ENCODE measurements at regions not wholly inside any gene's neighbourhood (a gene's known extent, or its start where the extent isn't known, plus 50 kb on each side); places are given as distances from the start of the nearest gene placed in this dataset.

GRCh38 chr10:42933448-42934340 is 143.2 kb upstream of the RET start:
- DNase-seq = peak; percentile 49

- no peak for DNase-seq
Observed at GRCh38 chr10:42934351-42934811, 142.5 kb upstream of the RET start.

GRCh38 chr10:42934842-42935241 is 142.0 kb upstream of the RET start:
- DNase-seq = no peak

- DNase-seq = no peak
Observed at GRCh38 chr10:42935466-42935865, 141.4 kb upstream of the RET start.

GRCh38 chr10:42936580-42936979 is 140.3 kb upstream of the RET start:
- no peak for DNase-seq

- DNase-seq = no peak
Observed at GRCh38 chr10:42937048-42937447, 139.8 kb upstream of the RET start.

GRCh38 chr10:42937649-42938180 is 139.2 kb upstream of the RET start:
- DNase-seq = no peak

- no peak for DNase-seq
Observed at GRCh38 chr10:42938351-42938750, 138.5 kb upstream of the RET start.

DNA sequence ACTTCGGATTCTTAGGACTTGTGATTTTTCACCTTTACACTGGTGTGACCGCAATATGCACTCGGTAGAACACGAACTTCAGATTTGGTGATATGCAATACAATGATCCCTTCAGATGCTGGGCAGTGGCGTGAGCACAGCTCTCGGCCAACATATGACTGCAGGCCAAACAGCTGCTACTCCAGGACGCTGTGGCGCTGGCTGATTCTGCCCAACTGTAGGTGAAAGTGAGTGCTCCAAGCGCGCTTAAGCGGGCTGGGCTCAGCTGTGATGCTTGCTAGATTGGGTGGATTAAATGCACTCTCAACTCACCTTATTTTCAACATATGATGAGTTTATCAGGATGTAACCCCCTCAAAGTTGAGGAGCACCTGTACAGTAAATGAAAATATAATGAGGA is 137.6 kb upstream of the RET start:
- no peak for DNase-seq

GRCh38 chr10:42939685-42940366 is 137.0 kb upstream of the RET start:
- no peak for DNase-seq

- no peak for DNase-seq
Observed at GRCh38 chr10:42940487-42941294, 136.2 kb upstream of the RET start.

GRCh38 chr10:42941295-42941644 is 135.6 kb upstream of the RET start:
- no peak for DNase-seq

DNA sequence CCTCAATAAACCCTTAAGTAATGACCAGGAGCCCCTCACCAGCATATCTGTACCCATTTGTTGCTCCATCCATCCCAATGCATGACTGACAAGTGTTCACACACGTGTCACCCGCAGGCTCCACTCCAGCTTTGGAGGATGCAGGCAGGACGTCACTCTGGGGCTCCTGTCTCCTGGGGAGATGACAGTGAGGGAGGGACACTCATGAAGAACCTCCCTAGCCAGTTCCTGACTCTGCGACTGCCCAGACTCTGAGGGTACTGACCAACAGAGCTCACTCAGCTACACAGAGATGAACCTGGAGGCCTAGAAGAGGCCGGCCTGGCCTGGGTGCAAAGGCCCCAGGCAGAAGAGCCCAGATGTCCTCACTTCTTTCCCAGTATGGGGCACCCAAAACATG is 135.1 kb upstream of the RET start:
- DNase-seq = no peak

- no peak for DNase-seq
Observed at GRCh38 chr10:42942279-42942950, 134.5 kb upstream of the RET start.

- no peak for DNase-seq
Observed at GRCh38 chr10:42943025-42943818, 133.6 kb upstream of the RET start.

DNA sequence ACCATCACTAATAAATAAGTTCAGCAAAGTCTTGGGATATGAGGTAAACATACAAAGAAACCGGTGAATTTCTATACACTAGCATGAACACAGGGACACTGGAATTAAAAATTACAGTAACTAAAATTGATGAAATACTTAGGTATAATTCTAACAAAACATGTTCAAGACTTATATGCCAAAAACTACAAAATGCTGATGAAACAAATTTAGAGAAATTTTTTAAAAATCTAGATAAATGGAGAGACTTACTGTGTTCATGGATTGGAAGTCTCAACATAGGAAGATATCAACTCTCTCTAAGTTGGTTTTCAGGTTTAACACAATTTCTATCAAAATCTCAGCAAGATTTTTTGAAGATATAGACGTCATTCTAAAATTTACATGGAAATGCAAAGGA is 128.8 kb upstream of the RET start:
- no peak for DNase-seq

- no peak for DNase-seq
Observed at GRCh38 chr10:42949287-42949686, 127.6 kb upstream of the RET start.

DNA sequence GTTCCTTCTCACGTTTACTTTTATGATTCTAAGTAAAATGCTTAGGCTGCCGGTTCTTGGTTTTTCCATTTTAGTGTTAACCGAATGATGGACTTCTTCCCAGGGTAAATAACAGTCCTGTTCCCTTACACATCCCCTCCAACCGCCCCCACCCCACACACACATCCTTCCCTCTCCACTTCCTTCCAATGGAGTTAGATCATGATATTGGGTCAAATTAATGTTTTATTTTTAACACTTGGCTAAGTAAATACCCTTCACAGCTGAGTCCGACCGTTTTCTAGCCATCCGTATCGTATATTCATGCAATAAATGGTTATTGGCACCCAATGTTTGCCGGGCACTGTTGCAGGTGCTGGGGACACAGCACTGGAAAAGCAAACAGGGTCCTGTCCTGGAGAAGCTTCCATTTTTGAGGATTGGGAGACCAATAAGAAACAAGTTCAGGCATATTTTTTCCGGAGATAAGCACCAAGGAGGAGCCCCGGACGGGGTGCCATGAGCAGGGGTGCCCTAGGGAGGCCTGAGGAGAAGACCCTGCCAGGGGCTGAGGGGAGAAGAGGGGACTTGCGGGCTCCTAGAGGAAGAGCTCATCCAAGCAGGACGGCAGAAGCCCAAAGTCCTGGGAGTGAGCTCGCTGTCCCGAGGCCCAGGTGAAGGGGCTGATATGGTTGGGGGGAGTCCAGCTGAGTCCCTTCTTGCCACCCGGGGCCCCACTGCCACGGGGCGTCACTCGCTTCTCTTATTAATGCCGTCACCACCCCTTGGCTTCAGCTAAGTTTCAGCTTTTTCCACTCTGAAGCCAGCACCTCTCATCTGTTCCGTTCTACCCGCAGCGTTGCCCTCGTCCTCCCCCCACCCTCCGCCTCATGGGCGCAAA is 126.0 kb upstream of the RET start:
- DNase-seq = no peak

GRCh38 chr10:42951486-42952251 is 125.2 kb upstream of the RET start:
- DNase-seq = no peak

DNA sequence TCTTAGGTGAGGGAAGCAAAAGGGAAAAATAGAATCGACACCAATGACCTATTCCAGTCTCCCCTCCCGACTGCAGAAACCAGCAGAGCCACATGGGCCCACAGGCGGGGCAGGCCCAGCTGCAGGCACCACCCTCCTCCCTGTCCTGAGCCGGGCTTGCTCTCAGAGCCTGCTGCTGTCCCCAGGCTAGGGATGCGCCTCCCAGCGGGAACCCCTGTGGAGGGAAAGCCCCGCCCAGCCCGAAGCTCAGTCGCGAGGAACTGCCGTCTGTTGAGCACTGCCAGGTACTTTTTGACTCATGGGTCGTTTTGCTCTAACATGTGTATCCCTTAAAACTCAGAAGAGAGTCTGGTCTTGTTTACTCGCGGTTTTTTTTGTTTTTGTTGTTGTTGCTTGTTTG is 124.5 kb upstream of the RET start:
- DNase-seq = no peak
